Parathyroid adenoma (tissue), 2 donors: ENCODE measurements at regions not wholly inside any gene's neighbourhood (a gene's known extent, or its start where the extent isn't known, plus 50 kb on each side); places are given as distances from the start of the nearest gene placed in this dataset.

ENCODE experiments used
- H2AFZ ChIP-seq: fragments of 300-600 bp; sonication (generic); one replicate; pipeline ENCODE4 v1.7.0; 2017; ENCODE audit warnings: antibody characterized with exemption, mild to moderate bottlenecking
- H3K27ac ChIP-seq: fragments of 300-600 bp; sonication (generic); one replicate; pipeline ENCODE4 v1.7.0; 2017
- H3K27me3 ChIP-seq: fragments of 300-600 bp; sonication (generic); one replicate; pipeline ENCODE4 v1.7.0; 2017; ENCODE audit warnings: low read length; ENCODE audit not compliant: control insufficient read depth, insufficient read depth
- H3K36me3 ChIP-seq: fragments of 300-600 bp; sonication (generic); one replicate; pipeline ENCODE4 v1.7.0; 2017; ENCODE audit warnings: low read length; ENCODE audit not compliant: control insufficient read depth, insufficient read depth
- H3K4me1 ChIP-seq: fragments of 300-600 bp; sonication (generic); one replicate; pipeline ENCODE4 v1.7.0; 2017; ENCODE audit warnings: control low read depth
- H3K4me2 ChIP-seq: fragments of 300-600 bp; sonication (generic); one replicate; pipeline ENCODE4 v1.7.0; 2017; ENCODE audit warnings: low read length
- H3K4me3 ChIP-seq: fragments of 300-600 bp; sonication (generic); one replicate; pipeline ENCODE4 v1.7.0; 2017; ENCODE audit warnings: low read depth, low read length
- H3K79me2 ChIP-seq: fragments of 300-600 bp; sonication (generic); one replicate; pipeline ENCODE4 v1.7.0; 2017; ENCODE audit warnings: control low read depth
- H3K9ac ChIP-seq: fragments of 300-600 bp; sonication (generic); one replicate; pipeline ENCODE4 v1.7.0; 2017; ENCODE audit warnings: mild to moderate bottlenecking
- H3K9me3 ChIP-seq: fragments of 300-600 bp; sonication (generic); one replicate; pipeline ENCODE4 v1.7.0; 2017; ENCODE audit warnings: low read length; ENCODE audit not compliant: control insufficient read depth
- TF ChIP-seq, protein P1 (sequence below): fragments of 300-600 bp; sonication (generic); IDR thresholded peaks from one replicate; pipeline ENCODE4 v1.7.0; 2017; ENCODE audit warnings: antibody characterized with exemption, mild to moderate bottlenecking
- donor health status: primary hyperparathyroidism.

DNA sequence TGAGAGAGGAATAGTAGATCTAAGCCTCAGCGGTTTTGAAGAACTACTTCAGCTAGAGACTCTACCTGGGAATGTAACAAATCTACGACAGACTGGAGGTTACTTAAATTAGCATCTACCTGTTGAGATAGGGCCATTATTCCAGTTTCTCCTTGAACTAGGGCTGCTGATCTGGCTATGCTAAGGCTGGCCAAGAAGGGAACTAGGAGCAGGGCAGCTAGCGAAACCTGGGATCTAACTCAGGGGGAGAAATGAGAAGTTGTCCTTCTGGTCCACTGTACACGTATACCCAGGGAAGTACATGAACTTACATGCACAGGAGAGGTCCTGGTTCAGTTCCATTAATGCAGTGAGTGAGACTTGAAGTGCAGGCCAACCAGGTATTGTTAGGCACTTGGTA is 156.7 kb downstream of the TRIM27 start:
- Histone ChIP-seq H3K36me3 (no peaks in the 10 kb centered on the region), H3K79me2 (no peaks in the 10 kb centered on the region), H3K9ac (no peak overlapping the region), H3K9me3 (no peaks in the 10 kb centered on the region), H2AFZ (no peak overlapping the region), H3K4me2 (no peak overlapping the region), H3K4me3 (no peak overlapping the region), H3K27ac (no peak overlapping the region), H3K4me1 (no peaks in the 10 kb centered on the region), H3K27me3 (peaks cover 7% of the 10 kb centered on the region)
- TF ChIP-seq, protein P1, sequence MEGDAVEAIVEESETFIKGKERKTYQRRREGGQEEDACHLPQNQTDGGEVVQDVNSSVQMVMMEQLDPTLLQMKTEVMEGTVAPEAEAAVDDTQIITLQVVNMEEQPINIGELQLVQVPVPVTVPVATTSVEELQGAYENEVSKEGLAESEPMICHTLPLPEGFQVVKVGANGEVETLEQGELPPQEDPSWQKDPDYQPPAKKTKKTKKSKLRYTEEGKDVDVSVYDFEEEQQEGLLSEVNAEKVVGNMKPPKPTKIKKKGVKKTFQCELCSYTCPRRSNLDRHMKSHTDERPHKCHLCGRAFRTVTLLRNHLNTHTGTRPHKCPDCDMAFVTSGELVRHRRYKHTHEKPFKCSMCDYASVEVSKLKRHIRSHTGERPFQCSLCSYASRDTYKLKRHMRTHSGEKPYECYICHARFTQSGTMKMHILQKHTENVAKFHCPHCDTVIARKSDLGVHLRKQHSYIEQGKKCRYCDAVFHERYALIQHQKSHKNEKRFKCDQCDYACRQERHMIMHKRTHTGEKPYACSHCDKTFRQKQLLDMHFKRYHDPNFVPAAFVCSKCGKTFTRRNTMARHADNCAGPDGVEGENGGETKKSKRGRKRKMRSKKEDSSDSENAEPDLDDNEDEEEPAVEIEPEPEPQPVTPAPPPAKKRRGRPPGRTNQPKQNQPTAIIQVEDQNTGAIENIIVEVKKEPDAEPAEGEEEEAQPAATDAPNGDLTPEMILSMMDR, result no peak

GRCh38 chr6:28767691-28768090 is 156.1 kb downstream of the TRIM27 start:
- H3K9ac ChIP-seq, result no peak overlapping the region
- H3K9me3 ChIP-seq, result no peaks in the 10 kb centered on the region
- no peak overlapping the region for H3K27ac ChIP-seq
- TF ChIP-seq, protein P1, result no peak
- no peaks in the 10 kb centered on the region for H3K4me1 ChIP-seq
- H3K27me3 ChIP-seq, result peaks cover 7% of the 10 kb centered on the region
- H3K79me2 ChIP-seq, result no peaks in the 10 kb centered on the region
- H2AFZ ChIP-seq, result no peak overlapping the region
- no peak overlapping the region for H3K4me2 ChIP-seq
- no peak overlapping the region for H3K4me3 ChIP-seq
- H3K36me3 ChIP-seq, result no peaks in the 10 kb centered on the region

DNA sequence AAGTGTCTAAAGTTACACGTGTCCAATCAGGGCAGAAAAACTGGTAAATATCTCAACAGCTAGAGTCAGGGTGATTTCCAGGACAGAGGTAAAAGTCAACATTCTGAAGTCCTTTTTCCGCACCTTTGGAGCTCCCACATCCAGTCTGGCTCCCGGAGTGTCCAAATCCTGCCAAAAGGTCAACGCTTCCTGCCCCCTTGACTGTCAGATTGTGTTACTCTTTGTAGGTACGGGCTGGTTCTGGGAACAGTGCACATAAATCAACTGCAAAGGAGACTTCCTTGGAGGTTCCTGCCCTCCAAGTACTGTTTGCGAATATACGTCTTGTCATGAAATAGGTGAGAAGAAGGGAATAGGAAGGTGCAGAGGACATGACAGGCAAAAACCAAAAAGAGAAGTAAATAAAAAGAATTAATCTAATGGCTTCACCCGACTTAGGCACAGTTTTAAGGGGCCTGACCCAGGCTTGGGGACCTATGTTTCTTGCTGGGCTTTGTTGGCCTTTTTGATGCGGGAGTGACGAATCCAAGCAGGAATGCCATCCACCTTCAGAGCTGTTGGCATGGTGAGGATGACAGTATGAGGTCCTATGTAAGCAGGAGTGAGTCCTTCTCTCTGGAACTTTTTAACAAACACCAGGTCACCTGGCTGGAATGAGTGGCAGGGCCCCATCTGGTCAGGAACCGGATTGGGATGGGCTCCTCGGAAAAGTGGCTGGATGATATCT is 155.4 kb downstream of the TRIM27 start:
- no peak overlapping the region for H3K9ac ChIP-seq
- H3K27ac ChIP-seq, result no peak overlapping the region
- no peaks in the 10 kb centered on the region for H3K4me1 ChIP-seq
- H3K4me2 ChIP-seq, result no peak overlapping the region
- H2AFZ ChIP-seq, result no peak overlapping the region
- no peaks in the 10 kb centered on the region for H3K36me3 ChIP-seq
- H3K4me3 ChIP-seq, result no peak overlapping the region
- peaks cover 7% of the 10 kb centered on the region for H3K27me3 ChIP-seq
- TF ChIP-seq, protein P1, result no peak
- H3K79me2 ChIP-seq, result no peaks in the 10 kb centered on the region
- no peaks in the 10 kb centered on the region for H3K9me3 ChIP-seq

DNA sequence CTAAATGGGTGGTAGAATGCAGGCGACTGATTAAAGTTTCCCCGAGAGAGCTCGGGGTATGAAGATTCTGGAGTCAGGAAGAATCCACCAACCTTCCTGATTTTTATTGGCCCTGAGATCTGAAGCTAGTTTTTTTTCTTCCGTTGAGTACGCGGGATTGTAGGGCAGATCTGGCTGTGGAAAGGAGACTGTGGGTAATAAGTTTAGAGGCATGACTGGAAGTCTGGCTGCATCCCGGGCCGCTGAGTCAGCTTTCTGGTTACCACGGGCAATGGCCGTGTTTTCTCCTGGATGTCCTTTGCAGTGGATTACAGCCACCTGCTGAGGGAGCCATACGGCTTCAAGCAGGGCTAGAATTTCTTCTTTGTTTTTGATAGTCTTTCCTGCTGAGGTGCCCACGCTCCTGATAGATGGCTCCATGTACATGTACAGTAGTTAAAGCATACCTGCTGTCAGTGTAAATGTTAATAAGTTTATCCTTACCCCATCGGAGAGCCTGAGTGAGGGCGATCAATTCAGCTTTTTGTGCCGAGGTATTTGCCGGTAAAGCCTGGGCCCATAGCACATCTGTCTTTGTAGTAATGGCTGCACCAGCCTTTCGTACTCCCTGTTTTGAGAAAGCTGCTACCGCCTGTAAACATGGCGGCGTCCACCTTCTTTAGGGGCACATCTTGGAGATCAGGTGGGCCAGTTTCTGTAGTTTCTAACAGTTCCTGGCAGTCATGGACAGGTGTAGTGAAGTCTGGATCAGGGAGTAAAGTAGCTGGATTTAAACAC is 154.0 kb downstream of the TRIM27 start:
- H3K36me3 ChIP-seq, result no peaks in the 10 kb centered on the region
- H3K79me2 ChIP-seq, result no peaks in the 10 kb centered on the region
- H3K4me1 ChIP-seq, result no peaks in the 10 kb centered on the region
- H3K27ac ChIP-seq, result no peak overlapping the region
- no peak overlapping the region for H3K4me2 ChIP-seq
- H2AFZ ChIP-seq, result no peak overlapping the region
- H3K4me3 ChIP-seq, result no peak overlapping the region
- no peak overlapping the region for H3K9ac ChIP-seq
- TF ChIP-seq, protein P1, result no peak
- peaks cover 1% of the 10 kb centered on the region for H3K27me3 ChIP-seq
- H3K9me3 ChIP-seq, result no peaks in the 10 kb centered on the region
